GM13977 (cell line): ENCODE measurements at regions not wholly inside any gene's neighbourhood (a gene's known extent, or its start where the extent isn't known, plus 50 kb on each side); places are given as distances from the start of the nearest gene placed in this dataset.

Source experiments
- DNase-seq: peaks from one replicate; pipeline ENCODE4 v3.0.0; 2012; ENCODE audit warnings: low spot score
- CTCF ChIP-seq: IDR thresholded peaks from 2 replicates; pipeline ENCODE4 v1.5.1; 2012; ENCODE audit warnings: mild to moderate bottlenecking, control low read depth; ENCODE audit not compliant: insufficient read depth; ENCODE audit errors: extremely low read depth, missing control alignments
- in situ Hi-C: fragments of 300-500 bp; cut with MboI; formaldehyde crosslinking; loops from one replicate; pipeline ENCODE4 v1.12.0; 2022; ENCODE audit warnings: low sequenced_read_pairs, low pct_unique_long_range_greater_than_20kb, mixed read lengths, inconsistent platforms; ENCODE audit not compliant: unreplicated experiment

GRCh38 chr6:164243012-164243610, 828.6 kb downstream of the QKI start:
- in situ Hi-C loops, result no loop called here
- no peak for TF ChIP-seq CTCF
- no peak for DNase-seq

- DNase-seq, result no peak
- TF ChIP-seq CTCF, result no peak
- in situ Hi-C loops, result no loop called here
These were observed 816.3 kb downstream of the QKI start for GRCh38 chr6:164230804-164231203.

- no peak for DNase-seq
- in situ Hi-C loops, result no loop called here
- TF ChIP-seq CTCF, result no peak
These were observed 815.7 kb downstream of the QKI start for GRCh38 chr6:164230259-164230658.

GRCh38 chr6:164229716-164230115, 815.2 kb downstream of the QKI start:
- in situ Hi-C loops, result no loop called here
- TF ChIP-seq CTCF, result no peak
- DNase-seq, result no peak

- in situ Hi-C loops, result no loop called here
- no peak for DNase-seq
- TF ChIP-seq CTCF, result no peak
These were observed 813.5 kb downstream of the QKI start for GRCh38 chr6:164227952-164228522.

- no peak for DNase-seq
- in situ Hi-C loops, result no loop called here
- TF ChIP-seq CTCF, result no peak
These were observed 802.3 kb downstream of the QKI start for GRCh38 chr6:164216839-164217238.

- no peak for DNase-seq
- in situ Hi-C loops, result no loop called here
- no peak for TF ChIP-seq CTCF
These were observed 801.9 kb downstream of the QKI start for GRCh38 chr6:164216368-164216767.
